ENCODE measurements at regions not wholly inside any gene's neighbourhood (a gene's known extent, or its start where the extent isn't known, plus 50 kb on each side); places are given as distances from the start of the nearest gene placed in this dataset.

GRCh38 chr9:89883401-89884341 lies 278.9 kb downstream of the GADD45G start:
- no peak overlapping the region for H3K4me3 Mint-ChIP-seq
- no peaks in the 10 kb centered on the region for H3K36me3 Mint-ChIP-seq (ENCODE audit: low read depth)
- Histone ChIP-seq H3K9ac (ENCODE audit: extremely low read depth, low read length, poor library complexity, severe bottlenecking) (no peak overlapping the region), H3K27me3 (ENCODE audit: control insufficient read depth, insufficient read depth, low read length, poor library complexity, severe bottlenecking) (no peaks in the 10 kb centered on the region), H3K27ac (ENCODE audit: low read depth, low read length) (no peak overlapping the region), H3K4me1 (ENCODE audit: control insufficient read depth, insufficient read depth, low read length) (no peaks in the 10 kb centered on the region), H3K4me3 (ENCODE audit: low read length) (no peak overlapping the region), H3K36me3 (ENCODE audit: control insufficient read depth, insufficient read depth, low read length) (no peaks in the 10 kb centered on the region), H3K9me3 (ENCODE audit: control insufficient read depth, low read length) (no peaks in the 10 kb centered on the region)
- DNase-seq = peak; percentile 40
- no peak for TF ChIP-seq CTCF (conservative IDR thresholded peaks at IDR 0.05)
- H3K27me3 Mint-ChIP-seq (ENCODE audit: insufficient read depth) = no peaks in the 10 kb centered on the region
- 90 to 98% methylated on average over 10 to 12 of the region's 12 CpGs for WGBS, 2 experiments (ENCODE audit: insufficient coverage in 1 of 2, insufficient read length in 1 of 2)
- no peak overlapping the region for H3K27ac Mint-ChIP-seq
- no peaks in the 10 kb centered on the region for H3K9me3 Mint-ChIP-seq
- no peaks in the 10 kb centered on the region for H3K4me1 Mint-ChIP-seq

- Histone ChIP-seq H3K27ac (ENCODE audit: low read depth, low read length) (no peak overlapping the region), H3K9me3 (ENCODE audit: control insufficient read depth, low read length) (no peaks in the 10 kb centered on the region), H3K9ac (ENCODE audit: extremely low read depth, low read length, poor library complexity, severe bottlenecking) (no peak overlapping the region), H3K27me3 (ENCODE audit: control insufficient read depth, insufficient read depth, low read length, poor library complexity, severe bottlenecking) (no peaks in the 10 kb centered on the region), H3K36me3 (ENCODE audit: control insufficient read depth, insufficient read depth, low read length) (no peaks in the 10 kb centered on the region), H3K4me1 (ENCODE audit: control insufficient read depth, insufficient read depth, low read length) (no peaks in the 10 kb centered on the region), H3K4me3 (ENCODE audit: low read length) (no peak overlapping the region)
- Mint-ChIP-seq H3K27ac (no peak overlapping the region), H3K4me1 (peaks cover 7% of the 10 kb centered on the region), H3K4me3 (no peak overlapping the region), H3K36me3 (ENCODE audit: low read depth) (no peaks in the 10 kb centered on the region), H3K27me3 (ENCODE audit: insufficient read depth) (no peaks in the 10 kb centered on the region), H3K9me3 (peaks cover 2% of the 10 kb centered on the region)
- DNase-seq = peak; percentile 26
- no peak for TF ChIP-seq CTCF (conservative IDR thresholded peaks at IDR 0.05)
- 93 to 96% methylated on average over 11 to 13 of the region's 13 CpGs for WGBS, 2 experiments (ENCODE audit: insufficient coverage in 1 of 2, insufficient read length in 1 of 2)
Observed at GRCh38 chr9:89884356-89885083, 279.7 kb downstream of the GADD45G start.

- H3K27me3 Mint-ChIP-seq (ENCODE audit: insufficient read depth) = no peaks in the 10 kb centered on the region
- peaks cover 9% of the 10 kb centered on the region for H3K9me3 Mint-ChIP-seq
- H3K27me3 ChIP-seq (ENCODE audit: control insufficient read depth, insufficient read depth, low read length, poor library complexity, severe bottlenecking) = no peaks in the 10 kb centered on the region
- peaks cover 9% of the 10 kb centered on the region for H3K4me1 Mint-ChIP-seq
- TF ChIP-seq CTCF (conservative IDR thresholded peaks at IDR 0.05) = no peak
- H3K4me3 Mint-ChIP-seq = no peak overlapping the region
- no peaks in the 10 kb centered on the region for H3K36me3 ChIP-seq (ENCODE audit: control insufficient read depth, insufficient read depth, low read length)
- peaks cover 4% of the 10 kb centered on the region for H3K9me3 ChIP-seq (ENCODE audit: control insufficient read depth, low read length)
- H3K27ac ChIP-seq (ENCODE audit: low read depth, low read length) = no peak overlapping the region
- H3K27ac Mint-ChIP-seq = no peak overlapping the region
- no peaks in the 10 kb centered on the region for H3K4me1 ChIP-seq (ENCODE audit: control insufficient read depth, insufficient read depth, low read length)
- H3K36me3 Mint-ChIP-seq (ENCODE audit: low read depth) = no peaks in the 10 kb centered on the region
- H3K9ac ChIP-seq (ENCODE audit: extremely low read depth, low read length, poor library complexity, severe bottlenecking) = no peak overlapping the region
- DNase-seq = no peak
- no peak overlapping the region for H3K4me3 ChIP-seq (ENCODE audit: low read length)
- 96 to 100% methylated on average over 3 to 4 of the region's 4 CpGs for WGBS, 2 experiments (ENCODE audit: insufficient coverage in 1 of 2, insufficient read length in 1 of 2)
Observed at GRCh38 chr9:89885156-89885555, 280.3 kb downstream of the GADD45G start.

Data from endodermal cell (in vitro differentiated cells).